Sigmoid colon (tissue), 6 donors: ENCODE measurements at regions not wholly inside any gene's neighbourhood (a gene's known extent, or its start where the extent isn't known, plus 50 kb on each side); places are given as distances from the start of the nearest gene placed in this dataset.

Experiments used
- DNase-seq: peaks from one replicate; pipeline ENCODE4 v3.0.0-alpha.2; 2019
- H3K27ac ChIP-seq, 4 donors: fragments of 200-600 bp; sonication (generic); one replicate each; pipeline ENCODE4 v1.5.1; 2016 to 2019; ENCODE audit warnings: mild to moderate bottlenecking in 1 of 4
- H3K27me3 ChIP-seq, 3 donors: fragments of 200-600 bp; sonication (generic); one replicate each; pipeline ENCODE4 v1.5.1; 2019; ENCODE audit warnings: mild to moderate bottlenecking in 1 of 3
- H3K36me3 ChIP-seq, 4 donors: fragments of 200-600 bp; sonication (generic); one replicate each; pipeline ENCODE4 v1.5.1; 2016 to 2019
- H3K4me1 ChIP-seq, 4 donors: fragments of 200-600 bp; sonication (generic); one replicate each; pipeline ENCODE4 v1.5.1; 2017 to 2019
- H3K4me3 ChIP-seq, 4 donors: fragments of 200-600 bp; sonication (generic); one replicate each; pipeline ENCODE4 v1.5.1; 2017 to 2019; ENCODE audit warnings: mild to moderate bottlenecking in 2 of 4, moderate library complexity in 1 of 4
- H3K9me3 ChIP-seq, 4 donors: fragments of 200-600 bp in 3 of 4; sonication (generic) in 3 of 4; one replicate each; pipeline versions ENCODE4 v1.5.1 to v1.6.1; 2013 to 2019
- EP300 ChIP-seq, 4 donors: sonication (generic); formaldehyde crosslinking; IDR thresholded peaks; one replicate each; pipeline ENCODE4 v1.6.1; 2017; ENCODE audit warnings: antibody characterized with exemption in 4 of 4
- POLR2A ChIP-seq, 2 donors: fragments of 450-650 bp; IDR thresholded peaks; one replicate each; pipeline ENCODE4 v1.6.1; 2016; ENCODE audit warnings: antibody characterized with exemption in 2 of 2, mild to moderate bottlenecking in 2 of 2, moderate library complexity in 2 of 2
- POLR2AphosphoS5 ChIP-seq, 4 donors: sonication (generic); formaldehyde crosslinking; IDR thresholded peaks; one replicate each; pipeline ENCODE4 v1.6.1; 2017; ENCODE audit warnings: antibody characterized with exemption in 4 of 4
- WGBS, 2 donors: extraction: QIAGEN DNeasy Blood & Tissue Kit; methylation state at CpG; one replicate each; pipeline ENCODE4 v1.1.7; 2013; 5-methylcytosine and 5-hydroxymethylcytosine counted together
- intact Hi-C: fragments of 100-400 bp; cut with DNase I; formaldehyde crosslinking; loops from one replicate; pipeline ENCODE4 v1.15.1; 2023
- TF ChIP-seq, protein P1 (sequence below), 4 experiments: fragments of 450-650 bp in 3 of 4; fragments of 200-600 bp in 1 of 4; IDR thresholded peaks; one replicate each; pipeline ENCODE4 v1.5.1; 2016 to 2019; ENCODE audit warnings: antibody characterized with exemption in 4 of 4, mild to moderate bottlenecking in 3 of 4, moderate library complexity in 2 of 4
- donor health status: healthy with polysubstance abuse.
- donor health status: healthy.

DNA sequence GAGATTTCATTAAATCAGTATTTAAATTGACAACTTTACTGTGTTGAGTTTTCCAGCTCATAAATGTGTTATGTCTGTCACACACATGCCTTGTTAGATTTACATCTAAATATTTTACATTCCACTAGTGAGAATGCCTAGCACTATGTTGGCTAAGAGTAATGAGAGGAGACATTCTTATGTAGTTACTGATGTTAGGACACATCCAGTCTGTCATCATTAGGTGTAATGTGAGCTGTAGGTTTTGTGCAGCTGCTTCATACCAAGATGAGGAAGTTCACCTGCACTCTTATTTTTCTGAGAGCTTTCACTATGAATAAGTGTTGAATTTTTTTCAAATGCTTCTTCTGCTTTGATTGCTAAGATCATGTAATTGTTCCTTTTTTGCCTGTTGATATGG is 218.0 kb upstream of the IGFBP3 start:
- TF ChIP-seq EP300 (IDR thresholded peaks at IDR 0.05) (no peak), POLR2A (IDR thresholded peaks at IDR 0.05) (no peak), POLR2AphosphoS5 (IDR thresholded peaks at IDR 0.05) (no peak)
- TF ChIP-seq, protein P1, sequence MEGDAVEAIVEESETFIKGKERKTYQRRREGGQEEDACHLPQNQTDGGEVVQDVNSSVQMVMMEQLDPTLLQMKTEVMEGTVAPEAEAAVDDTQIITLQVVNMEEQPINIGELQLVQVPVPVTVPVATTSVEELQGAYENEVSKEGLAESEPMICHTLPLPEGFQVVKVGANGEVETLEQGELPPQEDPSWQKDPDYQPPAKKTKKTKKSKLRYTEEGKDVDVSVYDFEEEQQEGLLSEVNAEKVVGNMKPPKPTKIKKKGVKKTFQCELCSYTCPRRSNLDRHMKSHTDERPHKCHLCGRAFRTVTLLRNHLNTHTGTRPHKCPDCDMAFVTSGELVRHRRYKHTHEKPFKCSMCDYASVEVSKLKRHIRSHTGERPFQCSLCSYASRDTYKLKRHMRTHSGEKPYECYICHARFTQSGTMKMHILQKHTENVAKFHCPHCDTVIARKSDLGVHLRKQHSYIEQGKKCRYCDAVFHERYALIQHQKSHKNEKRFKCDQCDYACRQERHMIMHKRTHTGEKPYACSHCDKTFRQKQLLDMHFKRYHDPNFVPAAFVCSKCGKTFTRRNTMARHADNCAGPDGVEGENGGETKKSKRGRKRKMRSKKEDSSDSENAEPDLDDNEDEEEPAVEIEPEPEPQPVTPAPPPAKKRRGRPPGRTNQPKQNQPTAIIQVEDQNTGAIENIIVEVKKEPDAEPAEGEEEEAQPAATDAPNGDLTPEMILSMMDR (IDR thresholded peaks at IDR 0.05) = no peak
- Histone ChIP-seq H3K27me3 (no peaks in the 10 kb centered on the region), H3K4me1 (no peaks in the 10 kb centered on the region), H3K36me3 (no peaks in the 10 kb centered on the region), H3K27ac (no peak overlapping the region), H3K9me3 (no peaks in the 10 kb centered on the region), H3K4me3 (no peak overlapping the region)
- no peak for DNase-seq
- intact Hi-C loops = no loop called here

DNA sequence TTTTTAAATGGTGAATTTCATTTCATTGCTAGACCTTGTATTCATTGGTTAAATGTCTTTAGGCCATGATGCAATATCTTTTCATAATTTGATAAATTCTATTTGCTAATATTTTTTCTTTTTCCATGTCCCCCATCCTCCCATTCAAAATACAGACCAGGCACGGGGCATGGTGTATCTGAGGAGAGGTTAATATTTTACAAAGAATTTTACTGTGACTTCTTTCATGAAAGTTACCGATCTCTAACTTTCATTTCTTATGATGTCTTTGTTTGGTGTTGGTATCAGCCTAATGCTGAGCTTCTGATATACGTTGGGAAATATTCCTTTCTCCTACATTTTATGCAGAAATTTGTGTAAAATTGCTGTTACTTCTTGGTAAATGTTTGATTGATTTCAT is 216.7 kb upstream of the IGFBP3 start:
- whole genome bisulfite sequencing, 2 donors = 38 to 63% methylated on average over 3 of the region's 3 CpGs
- TF ChIP-seq, protein P1 (IDR thresholded peaks at IDR 0.05) = no peak
- no peak for TF ChIP-seq EP300 (IDR thresholded peaks at IDR 0.05)
- no peak for TF ChIP-seq POLR2A (IDR thresholded peaks at IDR 0.05)
- TF ChIP-seq POLR2AphosphoS5 (IDR thresholded peaks at IDR 0.05) = no peak
- Histone ChIP-seq H3K4me1 (no peaks in the 10 kb centered on the region), H3K27me3 (no peaks in the 10 kb centered on the region), H3K9me3 (no peaks in the 10 kb centered on the region), H3K4me3 (no peak overlapping the region), H3K36me3 (no peaks in the 10 kb centered on the region), H3K27ac (no peak overlapping the region)
- intact Hi-C loops = no loop called here
- DNase-seq = no peak

DNA sequence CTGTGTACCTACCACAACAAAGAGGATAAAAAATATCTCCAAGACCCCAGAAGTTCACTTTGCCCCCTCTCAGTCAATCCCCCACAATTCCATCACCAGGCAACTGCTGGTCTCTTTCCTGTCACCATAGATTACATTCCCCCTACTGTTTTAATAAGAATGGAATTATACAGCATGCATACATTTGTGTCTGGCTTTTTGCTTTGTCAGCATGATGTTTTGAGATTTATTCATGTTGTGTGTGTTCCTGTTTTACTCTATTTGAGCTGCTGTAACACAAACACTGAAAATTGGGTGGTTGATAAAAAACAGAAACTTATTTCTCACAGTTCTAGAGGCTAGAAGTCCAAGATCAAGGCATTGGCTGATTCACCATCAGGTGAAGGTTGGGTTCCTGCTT is 214.5 kb upstream of the IGFBP3 start:
- intact Hi-C loops = no loop called here
- TF ChIP-seq, protein P1 (IDR thresholded peaks at IDR 0.05) = no peak
- TF ChIP-seq EP300 (IDR thresholded peaks at IDR 0.05) (no peak), POLR2AphosphoS5 (IDR thresholded peaks at IDR 0.05) (no peak), POLR2A (IDR thresholded peaks at IDR 0.05) (no peak)

DNA sequence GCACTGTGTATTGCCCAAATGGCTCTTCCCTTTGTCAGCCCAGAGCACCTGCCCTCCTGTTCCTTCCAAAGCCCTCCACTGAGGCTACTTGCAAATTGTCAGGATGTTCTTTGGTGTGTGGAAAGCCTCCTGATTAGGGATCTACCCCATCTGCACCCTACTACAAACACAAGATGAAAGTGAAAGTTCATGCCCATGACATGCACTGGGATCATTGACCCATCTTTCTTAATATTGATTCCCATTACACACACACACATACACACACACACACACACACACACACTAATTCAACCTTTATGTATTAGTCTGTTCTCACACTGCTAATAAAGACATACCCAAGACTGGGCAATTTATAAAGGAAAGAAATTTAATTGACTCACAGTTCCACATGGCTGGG is 213.7 kb upstream of the IGFBP3 start:
- DNase-seq = no peak
- no peaks in the 10 kb centered on the region for H3K4me1 ChIP-seq
- no peaks in the 10 kb centered on the region for H3K9me3 ChIP-seq
- no peak overlapping the region for H3K4me3 ChIP-seq
- intact Hi-C loops = no loop called here
- no peaks in the 10 kb centered on the region for H3K27me3 ChIP-seq
- TF ChIP-seq POLR2AphosphoS5 (IDR thresholded peaks at IDR 0.05) (no peak), EP300 (IDR thresholded peaks at IDR 0.05) (no peak), POLR2A (IDR thresholded peaks at IDR 0.05) (no peak)
- TF ChIP-seq, protein P1 (IDR thresholded peaks at IDR 0.05) = no peak
- no peaks in the 10 kb centered on the region for H3K36me3 ChIP-seq
- no peak overlapping the region for H3K27ac ChIP-seq

More for the DNA sequence above, 214.5 kb upstream of the IGFBP3 start:
- no peaks in the 10 kb centered on the region for H3K4me1 ChIP-seq
- H3K36me3 ChIP-seq = no peaks in the 10 kb centered on the region
- DNase-seq = no peak
- H3K4me3 ChIP-seq = no peak overlapping the region
- H3K9me3 ChIP-seq = no peaks in the 10 kb centered on the region
- H3K27me3 ChIP-seq = no peaks in the 10 kb centered on the region
- H3K27ac ChIP-seq = no peak overlapping the region

DNA sequence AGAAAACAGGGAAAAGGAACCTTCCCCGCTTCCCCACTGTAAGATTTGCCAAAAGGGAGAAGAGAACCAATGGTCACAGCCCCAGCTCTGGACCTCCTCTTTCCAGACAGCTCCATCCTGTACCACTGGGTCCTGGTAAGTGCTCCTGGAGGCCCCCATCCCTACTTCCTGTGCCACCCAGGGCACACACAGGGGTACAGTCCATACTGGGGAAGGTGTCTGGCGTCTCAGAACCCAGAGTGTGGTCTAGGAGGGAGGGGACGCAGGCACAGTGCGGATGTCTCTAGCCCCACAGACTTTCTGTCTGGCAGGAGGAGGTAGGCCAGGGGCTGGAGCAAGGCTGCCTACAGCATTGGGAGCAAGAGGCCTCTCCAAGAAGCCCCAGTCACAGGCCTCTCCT is 213.3 kb upstream of the IGFBP3 start:
- no peak for DNase-seq
- WGBS, 2 donors = 83 to 93% methylated on average over 4 of the region's 4 CpGs
- TF ChIP-seq, protein P1 (IDR thresholded peaks at IDR 0.05) = no peak
- TF ChIP-seq POLR2A (IDR thresholded peaks at IDR 0.05) = no peak
- no peak for TF ChIP-seq POLR2AphosphoS5 (IDR thresholded peaks at IDR 0.05)
- TF ChIP-seq EP300 (IDR thresholded peaks at IDR 0.05) = no peak
- Histone ChIP-seq H3K9me3 (no peaks in the 10 kb centered on the region), H3K36me3 (no peaks in the 10 kb centered on the region), H3K4me1 (no peaks in the 10 kb centered on the region), H3K27me3 (no peaks in the 10 kb centered on the region), H3K4me3 (no peak overlapping the region), H3K27ac (no peak overlapping the region)
- intact Hi-C loops = no loop called here
